ENCODE measurements at regions not wholly inside any gene's neighbourhood (a gene's known extent, or its start where the extent isn't known, plus 50 kb on each side); places are given as distances from the start of the nearest gene placed in this dataset.
A peak's percentile ranks its signal among the peaks of the same experiment; 100 is the strongest.
"Not testable (repeated sequence)": the region's sequence is repeated elsewhere in the genome, so short reads cannot be mapped to it uniquely, and the experiment has no call there.

DNA sequence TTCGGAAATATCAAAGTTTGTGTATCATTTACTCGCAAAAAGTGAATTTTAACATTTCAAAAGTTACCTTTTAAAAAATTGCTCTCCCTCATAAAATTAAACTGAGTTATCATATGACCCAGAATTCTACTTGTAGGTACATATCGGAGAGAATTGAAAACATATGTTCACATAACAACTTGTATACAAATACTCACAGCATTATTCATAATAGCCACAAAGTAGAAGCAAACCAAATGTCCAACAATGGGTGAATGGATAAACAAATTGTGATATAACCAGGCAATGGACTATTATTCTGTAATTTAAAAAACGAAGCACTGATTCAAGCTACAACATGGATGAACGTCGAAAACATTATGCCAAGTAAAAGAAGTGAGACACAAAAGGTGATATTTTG lies 412.0 kb upstream of the TCF4 start:
- DNase-seq: no peak

DNA sequence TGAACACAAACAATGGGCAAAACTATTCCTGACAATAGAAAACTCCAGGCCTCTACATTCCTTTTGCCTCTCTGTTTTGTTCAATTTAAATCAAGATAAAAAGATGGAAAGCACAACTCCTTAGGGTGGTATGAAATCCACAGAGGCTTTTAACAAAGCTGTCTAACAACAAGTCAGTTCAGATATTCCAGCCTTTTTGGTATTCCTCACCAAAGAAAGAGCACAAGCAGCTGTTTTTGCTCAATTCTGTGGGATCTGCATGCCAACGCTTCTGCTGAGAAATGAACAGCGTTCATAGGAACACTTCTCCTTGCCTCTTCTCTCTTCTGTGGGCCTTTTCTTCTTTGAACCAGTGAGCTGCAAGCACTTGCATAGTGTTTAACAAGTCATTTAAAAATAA lies 411.6 kb upstream of the TCF4 start:
- no peak for DNase-seq

GRCh38 chr18:55998801-55999385 lies 410.9 kb upstream of the TCF4 start:
- DNase-seq: no peak

DNA sequence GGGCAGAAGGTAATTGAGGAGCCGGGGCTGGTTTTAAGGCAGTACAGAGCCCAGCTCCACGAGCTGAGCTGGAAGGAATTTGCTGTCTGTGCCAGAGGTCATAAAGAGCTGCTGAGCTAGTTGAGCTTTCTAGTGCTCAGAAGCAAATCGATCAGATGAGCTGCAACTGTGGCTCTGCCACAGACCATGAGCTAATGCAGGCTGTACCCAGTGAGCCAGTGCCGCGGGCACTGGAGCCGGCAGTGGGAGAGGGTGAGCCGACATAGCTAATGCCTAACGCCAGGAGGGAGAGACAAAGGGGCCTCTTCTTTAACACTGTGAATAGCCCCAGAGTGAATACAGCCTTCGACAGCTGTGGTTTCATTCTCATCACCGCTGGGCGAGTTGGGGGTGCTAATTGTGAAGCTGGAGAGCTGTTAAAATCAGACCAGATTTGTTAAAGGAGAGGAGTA lies 410.1 kb upstream of the TCF4 start:
- no peak for DNase-seq

DNA sequence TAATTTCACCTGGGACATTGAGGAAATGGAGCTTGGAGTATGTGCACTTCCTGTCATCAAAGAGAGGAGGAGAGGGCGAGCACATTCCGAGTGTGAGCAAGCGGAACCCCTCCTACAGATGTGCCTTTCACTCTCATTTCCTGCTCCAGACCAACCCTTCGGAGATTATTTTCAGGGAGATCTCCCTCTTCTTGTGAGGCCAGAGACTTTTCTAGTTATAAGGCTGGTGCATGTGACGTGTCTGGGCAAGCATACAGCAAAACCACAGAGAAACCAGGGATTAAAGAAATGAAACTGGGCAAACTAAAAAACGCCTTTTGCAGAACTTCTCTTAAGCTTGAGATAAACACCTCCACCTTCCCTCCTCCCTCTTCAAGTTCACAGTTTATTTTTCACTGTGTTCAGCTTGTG lies 409.2 kb upstream of the TCF4 start:
- DNase-seq: no peak

DNA sequence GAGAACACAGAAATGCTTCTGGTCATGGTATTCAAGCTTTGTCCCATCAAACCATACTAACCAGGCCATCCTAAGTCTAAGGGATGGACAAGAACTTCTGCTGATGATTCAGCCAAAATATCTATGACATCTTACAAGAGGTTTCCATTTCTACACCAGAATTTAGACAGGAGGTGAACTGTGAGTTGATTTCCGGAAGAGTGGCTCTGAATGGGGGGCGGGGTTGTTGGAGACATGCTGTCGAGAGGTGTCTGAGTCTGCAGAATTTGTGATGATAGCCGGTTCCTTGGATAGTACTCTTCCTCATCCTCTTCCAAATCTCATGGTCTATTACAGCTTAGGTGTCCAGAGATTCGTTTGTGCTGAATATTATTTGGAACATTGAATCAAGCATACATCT lies 408.7 kb upstream of the TCF4 start:
- DNase-seq: no peak

DNA sequence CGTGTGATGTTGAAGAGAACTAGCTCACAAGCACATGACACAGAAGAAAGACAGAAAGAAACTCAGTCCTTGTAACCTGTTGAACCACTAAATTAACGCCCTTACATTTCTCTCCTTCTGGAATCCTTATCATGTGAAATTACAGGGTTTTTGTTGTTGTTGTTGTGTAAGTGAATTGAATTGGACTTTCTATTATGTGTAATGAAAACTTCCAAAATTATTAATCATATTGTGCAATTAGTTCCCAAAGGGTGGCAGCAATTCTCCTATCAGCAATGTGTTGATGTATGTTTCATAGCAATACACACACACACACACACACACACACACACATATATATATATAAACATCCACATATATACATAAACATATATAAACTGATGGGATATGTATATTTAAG lies 402.2 kb upstream of the TCF4 start:
- no peak for DNase-seq

GRCh38 chr18:55988537-55988936 lies 400.5 kb upstream of the TCF4 start:
- DNase-seq: peak; percentile 19

DNA sequence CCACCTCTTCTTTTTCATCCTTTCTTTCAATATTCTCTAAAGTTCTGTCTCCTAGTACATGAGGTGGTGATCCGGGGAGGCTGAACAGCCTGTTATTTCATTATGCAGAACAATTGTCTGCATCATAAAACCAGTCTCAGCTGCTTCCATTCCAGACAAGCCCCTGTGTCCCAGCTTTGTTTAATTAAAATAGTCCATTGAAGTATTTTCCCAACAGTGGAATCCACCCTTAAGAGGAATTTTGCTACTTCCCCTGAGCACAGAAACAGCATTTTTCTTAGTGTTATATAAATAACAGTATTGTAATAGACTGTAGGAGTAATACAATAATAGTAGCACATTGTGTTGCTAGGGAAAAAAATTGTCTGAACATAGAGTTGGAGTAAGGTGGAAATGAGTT lies 395.4 kb upstream of the TCF4 start:
- DNase-seq: no peak

DNA sequence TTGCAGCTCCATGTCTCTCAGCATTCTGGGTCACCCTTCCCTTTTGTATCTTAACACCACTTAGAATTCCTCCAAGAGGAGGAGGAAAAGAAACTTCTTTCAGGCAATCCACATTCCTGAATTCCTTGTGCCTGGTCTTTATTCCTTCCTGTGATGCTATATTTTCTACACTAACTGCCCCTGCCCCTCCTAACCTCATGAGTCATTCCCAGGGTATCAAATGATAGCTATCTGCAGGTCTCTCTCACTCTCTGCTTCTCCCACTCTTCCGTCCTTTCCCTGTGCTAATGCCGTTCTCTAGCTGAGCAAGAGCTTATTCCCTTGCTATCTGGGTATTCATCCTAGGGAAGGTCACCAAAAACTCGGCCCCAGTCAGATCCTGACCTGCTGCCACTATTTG lies 395.0 kb upstream of the TCF4 start:
- DNase-seq: no peak

GRCh38 chr18:55981712-55982475 lies 393.9 kb upstream of the TCF4 start:
- DNase-seq: no peak

GRCh38 chr18:55974521-55974920 lies 386.5 kb upstream of the TCF4 start:
- no peak for DNase-seq

DNA sequence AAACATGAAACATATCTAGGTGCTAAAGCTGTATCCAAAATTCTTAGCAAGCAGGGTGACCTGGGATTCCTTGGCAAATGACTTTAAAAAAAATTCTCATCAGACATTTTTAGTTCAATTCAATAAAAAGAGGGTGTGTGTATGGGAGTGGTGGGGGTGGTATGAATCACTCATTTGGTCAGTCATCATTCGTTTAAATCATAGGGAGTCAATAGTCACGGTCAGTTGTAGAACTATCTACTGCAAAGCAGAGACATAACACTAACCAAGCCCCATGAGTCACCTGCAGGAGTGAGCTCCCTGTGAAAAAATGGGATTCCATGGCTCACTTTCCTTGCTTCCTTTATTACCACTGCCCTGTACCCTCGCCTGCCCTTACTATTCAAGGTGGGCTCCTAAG lies 380.6 kb upstream of the TCF4 start:
- no peak for DNase-seq

DNA sequence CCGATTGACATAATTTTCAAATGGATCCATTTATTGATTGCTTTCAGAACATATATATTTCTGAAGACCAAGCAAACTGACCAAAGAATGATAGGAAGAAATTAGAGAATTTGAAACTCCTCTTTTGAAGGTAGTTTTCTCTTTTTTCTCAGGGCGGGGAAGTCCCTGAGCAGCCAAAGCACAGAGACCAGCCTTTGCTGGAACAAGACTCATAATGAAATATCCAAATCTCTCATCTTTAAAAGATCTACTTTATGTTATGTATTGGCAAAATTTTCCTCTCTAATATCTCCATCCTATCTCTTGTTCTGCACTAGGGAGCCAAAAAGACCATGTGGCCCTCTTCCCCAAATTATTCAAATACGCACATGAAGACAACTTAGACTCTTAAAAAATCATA lies 379.0 kb upstream of the TCF4 start:
- DNase-seq: no peak

DNA sequence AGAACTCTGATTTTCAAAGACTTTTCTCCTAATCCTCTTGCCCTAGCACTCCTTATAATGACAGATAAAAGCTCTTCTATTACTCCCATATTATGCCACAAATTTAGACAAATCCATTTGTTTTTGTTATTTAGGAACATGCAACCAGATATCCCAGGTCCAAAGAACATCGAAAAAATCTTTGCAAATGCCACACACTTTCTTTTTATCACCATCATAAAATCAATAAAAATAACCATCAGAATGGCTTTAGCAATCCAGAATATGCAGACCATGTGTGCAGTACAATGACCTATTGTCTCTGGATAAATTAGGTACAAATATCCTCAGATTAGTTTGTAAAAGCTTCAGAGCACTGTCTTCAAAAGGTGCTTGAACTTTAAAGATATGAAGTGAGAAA lies 376.2 kb upstream of the TCF4 start:
- DNase-seq: no peak

- no peak for DNase-seq
These were observed 365.3 kb upstream of the TCF4 start for GRCh38 chr18:55953326-55953725.

DNA sequence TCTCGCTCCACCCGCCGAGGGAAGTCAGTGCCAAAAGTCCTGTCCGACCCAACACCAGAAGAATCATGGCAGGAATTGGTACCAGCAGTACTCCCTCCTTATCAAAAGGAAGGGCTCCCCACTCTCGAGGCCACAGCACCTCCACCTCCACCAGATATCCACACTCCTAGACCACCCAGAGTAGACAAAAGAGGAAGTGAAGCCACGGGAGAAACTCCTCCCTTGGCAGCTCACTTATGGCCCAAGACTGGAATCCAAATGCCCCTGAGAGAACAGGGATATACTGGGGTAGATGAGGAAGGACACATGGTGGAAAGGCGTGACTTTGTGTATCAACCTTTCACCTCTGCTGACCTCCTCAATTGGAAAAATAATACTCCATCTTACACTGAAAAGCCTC lies 363.7 kb upstream of the TCF4 start:
- not testable (repeated sequence) for DNase-seq

- no peak for DNase-seq
These were observed 362.6 kb upstream of the TCF4 start for GRCh38 chr18:55950379-55951166.

GRCh38 chr18:55934821-55935220 lies 346.8 kb upstream of the TCF4 start:
- DNase-seq: no peak

- no peak for DNase-seq
These were observed 344.7 kb upstream of the TCF4 start for GRCh38 chr18:55932675-55933074.

DNA sequence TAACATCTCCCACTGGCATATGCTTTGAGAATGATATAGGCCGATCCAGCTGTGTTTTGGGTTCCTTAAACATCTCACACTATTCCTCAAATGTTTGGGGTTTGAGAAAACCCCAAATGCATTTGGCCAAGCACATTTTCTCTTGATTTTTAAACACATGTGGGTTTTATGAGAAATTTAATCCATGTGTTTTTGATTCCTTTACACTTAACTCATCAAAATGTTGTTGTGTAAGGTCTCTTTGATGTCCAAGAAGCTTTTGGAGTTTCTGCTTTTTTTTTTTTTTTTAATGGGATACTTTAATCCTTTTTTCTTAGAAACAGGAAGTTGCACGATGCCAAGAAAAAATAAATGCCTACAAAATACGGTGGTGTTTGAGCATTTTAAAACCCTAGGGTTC lies 339.8 kb upstream of the TCF4 start:
- no peak for DNase-seq

DNA sequence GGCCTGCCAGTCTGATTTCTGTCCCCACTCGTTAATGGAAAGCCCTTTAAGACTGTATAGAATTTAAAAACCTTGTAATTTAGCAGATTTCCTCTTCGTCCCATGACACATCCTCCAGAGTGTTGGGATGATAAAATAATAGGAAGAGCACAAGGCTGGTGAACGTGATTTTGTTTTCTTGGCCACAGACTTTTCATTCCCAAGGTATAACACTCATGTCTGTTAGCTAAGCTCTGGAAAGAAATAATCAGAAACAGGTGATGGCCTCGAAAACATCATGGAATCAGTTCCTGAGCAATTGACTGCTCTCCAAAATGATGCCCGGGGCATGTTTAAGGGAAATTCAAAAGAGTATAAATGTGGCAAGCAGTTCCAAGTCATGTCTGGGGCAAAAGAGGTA lies 337.8 kb upstream of the TCF4 start:
- no peak for DNase-seq

DNA sequence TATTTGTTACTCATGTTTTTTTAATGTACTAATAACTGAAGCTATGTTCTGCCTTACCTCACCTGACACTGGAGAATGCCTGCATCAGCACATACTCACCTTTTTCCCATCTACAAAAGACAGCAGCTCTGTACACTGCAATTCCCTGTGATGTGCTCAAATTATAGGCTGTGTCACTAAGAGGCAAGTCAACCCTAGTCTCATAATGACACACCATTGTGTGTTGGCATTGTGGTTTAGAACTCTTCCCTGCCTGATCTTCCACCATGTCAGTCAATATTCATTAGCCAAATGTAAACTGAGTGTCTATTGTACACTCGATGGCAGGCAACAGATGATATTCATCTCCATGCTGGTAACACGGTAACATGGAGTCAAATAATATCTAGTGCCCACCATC lies 332.1 kb upstream of the TCF4 start:
- no peak for DNase-seq

DNA sequence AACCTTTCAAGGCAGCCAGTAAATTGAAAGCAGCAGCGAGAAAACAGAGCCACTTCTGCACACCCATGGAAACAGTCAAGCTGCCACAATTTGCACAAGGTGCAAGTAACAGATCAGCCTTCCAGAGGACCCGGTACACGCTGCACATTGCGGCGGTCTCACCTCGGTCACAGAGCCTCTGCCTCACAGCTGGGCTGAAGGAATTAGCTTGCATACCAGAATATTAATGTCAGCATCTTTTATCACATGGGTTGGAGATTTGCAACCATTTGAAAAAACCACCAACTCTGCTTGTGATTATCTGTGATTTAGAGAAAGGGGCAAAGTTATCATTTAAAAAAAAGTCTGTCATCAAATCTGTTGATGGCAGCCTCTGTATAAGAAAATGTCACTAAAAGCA lies 330.5 kb upstream of the TCF4 start:
- no peak for DNase-seq

Data from NCI-H226 (cell line).